Activated T-cell treated with anti-CD3 and anti-CD28 coated beads for 1 hour (primary cell): ENCODE measurements at regions not wholly inside any gene's neighbourhood (a gene's known extent, or its start where the extent isn't known, plus 50 kb on each side); places are given as distances from the start of the nearest gene placed in this dataset.
"Not testable (repeated sequence)": the region's sequence is repeated elsewhere in the genome, so short reads cannot be mapped to it uniquely, and the experiment has no call there.

ENCODE experiments used
- DNase-seq: peaks from one replicate; pipeline ENCODE4 v3.0.0-alpha.2; 2020; ENCODE audit warnings: low read depth

DNA sequence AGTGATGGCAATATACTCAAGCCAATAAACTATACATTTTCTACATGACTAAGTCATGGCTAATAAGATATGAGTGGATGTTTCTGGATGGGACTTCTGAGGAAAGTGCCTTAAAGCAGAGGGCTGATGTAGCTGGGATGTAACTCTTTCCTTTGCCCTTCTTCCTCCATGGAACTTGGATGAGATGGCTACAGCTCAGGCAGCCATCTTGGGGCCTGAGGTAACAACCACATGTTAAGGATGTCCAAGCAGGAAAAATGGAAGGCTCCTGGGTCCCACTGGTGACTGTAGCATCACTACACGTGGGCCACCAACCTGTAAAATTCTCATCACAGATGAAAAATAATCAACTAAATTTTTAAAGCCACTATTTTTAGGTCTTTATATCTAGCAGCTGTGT is 54.4 kb upstream of the GRIP1 start:
- no peak for DNase-seq

DNA sequence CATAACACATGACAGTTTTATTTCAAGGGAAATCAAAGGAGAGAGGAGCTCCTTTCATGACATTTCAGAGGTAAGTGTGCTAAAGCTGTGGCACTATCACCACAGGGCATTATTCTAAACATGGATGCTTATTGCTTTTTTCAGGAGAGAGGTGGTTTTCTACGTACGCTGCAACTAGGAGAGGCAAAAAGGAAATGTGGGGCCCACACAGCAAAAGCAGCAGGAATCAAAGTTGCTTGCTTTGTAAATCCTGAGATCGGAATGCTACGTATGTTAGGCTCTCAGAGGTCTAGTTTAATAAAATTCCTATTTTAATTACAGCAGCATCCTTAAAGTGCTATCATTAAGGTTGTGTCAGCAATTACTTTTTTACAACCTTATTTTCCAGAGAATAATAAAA is 55.0 kb upstream of the GRIP1 start:
- no peak for DNase-seq

DNA sequence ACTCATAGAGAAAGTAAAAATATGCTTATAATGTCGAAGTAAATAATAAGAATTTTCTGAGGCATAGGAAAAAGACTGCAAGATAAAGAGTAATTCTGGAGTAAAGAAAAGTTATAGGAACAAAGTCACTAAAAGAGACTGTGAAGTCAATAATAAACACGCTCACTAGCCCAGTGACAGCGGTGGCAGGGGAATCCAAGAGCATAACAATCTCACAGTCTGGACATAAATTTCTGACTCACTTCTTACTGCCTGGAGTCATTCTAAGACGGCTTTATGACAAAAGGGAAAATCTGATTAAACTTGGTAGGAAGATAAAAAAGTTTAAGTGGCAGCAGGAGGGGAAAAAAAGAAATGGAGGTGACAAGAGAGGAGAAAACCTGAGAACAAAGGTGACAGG is 56.4 kb upstream of the GRIP1 start:
- no peak for DNase-seq

DNA sequence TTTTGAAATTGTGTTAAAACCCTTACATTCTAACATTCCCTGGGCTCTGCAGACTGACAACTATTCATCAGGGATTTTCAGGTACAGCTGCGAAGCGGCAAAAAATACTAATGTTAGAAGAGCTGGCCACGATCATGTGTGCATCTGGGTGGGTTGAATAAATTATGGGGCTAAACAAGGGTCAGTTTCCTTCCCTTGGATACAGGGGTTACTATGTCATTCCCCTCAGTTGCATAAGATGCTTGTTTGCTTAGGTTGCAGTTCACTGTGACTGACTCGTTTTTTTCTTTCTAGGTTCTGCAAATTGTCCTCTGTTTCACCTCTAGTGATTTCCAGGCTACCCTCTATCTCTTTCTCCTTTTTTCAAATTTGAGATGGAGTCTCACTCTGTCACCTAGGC is 58.1 kb upstream of the GRIP1 start:
- no peak for DNase-seq

DNA sequence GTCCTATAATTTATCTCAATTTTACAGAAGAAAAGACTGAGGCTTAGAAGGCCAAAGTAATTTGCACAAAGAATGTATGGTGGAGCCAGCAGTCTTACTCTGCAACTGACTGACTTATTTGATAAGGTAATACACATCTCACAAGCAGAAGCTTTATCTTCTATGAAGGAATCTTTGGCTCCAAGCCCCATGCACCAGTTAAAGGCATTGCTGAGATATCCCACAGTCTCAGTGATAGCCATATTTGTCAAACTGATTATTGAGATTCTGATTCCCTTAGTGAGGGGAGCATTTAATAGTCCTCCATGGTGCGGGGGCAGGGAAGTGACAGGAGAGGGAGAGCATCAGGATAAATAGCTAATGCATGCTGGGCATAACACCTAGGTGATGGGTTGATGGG is 60.4 kb upstream of the GRIP1 start:
- DNase-seq: no peak

DNA sequence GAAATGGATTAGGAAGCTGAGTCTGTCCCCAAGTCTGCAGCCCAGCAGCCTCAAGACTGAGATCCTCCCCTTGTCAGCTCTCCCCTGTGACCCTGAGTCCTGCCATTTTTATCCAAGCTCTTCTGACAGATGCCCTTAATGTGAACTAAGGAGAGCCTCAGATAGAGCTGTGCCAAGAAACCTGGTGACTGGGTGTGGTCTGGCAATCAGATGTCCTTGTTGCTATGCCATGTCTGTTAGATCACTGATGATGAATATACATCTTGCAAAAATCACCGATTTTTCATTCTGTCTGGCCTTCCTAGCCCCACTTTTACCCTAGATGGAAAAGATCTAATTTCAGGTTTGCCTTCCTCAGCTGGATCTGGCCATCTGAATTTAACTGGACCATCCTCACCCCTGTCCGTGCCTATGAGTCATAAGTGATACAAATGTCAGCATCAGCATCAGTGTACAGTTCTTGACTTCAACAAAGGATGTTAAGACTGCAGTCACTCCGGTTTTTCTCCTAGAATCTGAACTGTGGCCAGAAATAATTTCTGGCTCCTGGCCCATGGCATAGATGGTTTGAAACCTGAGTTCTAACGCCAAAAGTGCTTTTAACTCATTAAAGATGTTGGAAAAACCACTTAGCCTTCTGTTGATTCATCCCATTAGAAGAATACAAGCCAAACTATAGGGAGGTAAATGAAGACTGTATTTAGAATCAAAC is 61.2 kb upstream of the GRIP1 start:
- no peak for DNase-seq

DNA sequence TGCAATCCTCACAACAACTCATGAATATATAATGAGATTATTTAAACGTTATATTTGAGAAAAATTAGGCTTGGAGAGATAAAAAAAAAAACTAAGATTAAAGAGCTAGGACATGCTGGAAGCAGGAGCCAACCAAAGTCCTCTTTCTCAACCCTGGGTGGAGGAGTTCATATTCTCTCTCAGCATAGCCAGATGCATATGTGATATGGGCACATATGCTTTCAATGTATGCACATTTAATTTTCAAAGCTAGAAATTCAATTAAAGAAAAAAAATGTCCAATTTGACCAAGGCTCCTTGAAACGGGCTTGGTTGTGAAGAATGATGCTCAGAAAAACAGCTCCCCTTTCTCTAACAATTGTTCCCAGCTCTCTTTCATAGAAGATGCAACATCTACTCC is 61.9 kb upstream of the GRIP1 start:
- DNase-seq: no peak

DNA sequence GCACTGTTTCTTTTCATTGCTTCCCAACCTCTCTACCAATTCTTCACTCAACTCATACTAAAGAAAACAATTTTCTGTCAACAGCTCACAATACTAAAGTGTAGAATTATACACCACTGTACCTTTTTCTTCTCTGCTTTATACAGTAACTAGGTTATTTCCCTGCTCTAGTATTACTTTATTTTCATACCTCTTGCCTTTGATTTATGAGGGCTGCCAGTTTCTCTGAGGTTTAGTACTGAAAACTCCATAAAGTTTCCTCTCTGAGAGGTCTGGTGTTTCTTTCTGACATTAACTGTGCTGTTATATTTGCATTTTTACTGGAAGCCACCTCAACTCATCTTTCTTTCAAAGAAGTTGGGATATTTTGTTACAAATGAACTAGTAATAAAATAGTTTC is 63.0 kb upstream of the GRIP1 start:
- no peak for DNase-seq

DNA sequence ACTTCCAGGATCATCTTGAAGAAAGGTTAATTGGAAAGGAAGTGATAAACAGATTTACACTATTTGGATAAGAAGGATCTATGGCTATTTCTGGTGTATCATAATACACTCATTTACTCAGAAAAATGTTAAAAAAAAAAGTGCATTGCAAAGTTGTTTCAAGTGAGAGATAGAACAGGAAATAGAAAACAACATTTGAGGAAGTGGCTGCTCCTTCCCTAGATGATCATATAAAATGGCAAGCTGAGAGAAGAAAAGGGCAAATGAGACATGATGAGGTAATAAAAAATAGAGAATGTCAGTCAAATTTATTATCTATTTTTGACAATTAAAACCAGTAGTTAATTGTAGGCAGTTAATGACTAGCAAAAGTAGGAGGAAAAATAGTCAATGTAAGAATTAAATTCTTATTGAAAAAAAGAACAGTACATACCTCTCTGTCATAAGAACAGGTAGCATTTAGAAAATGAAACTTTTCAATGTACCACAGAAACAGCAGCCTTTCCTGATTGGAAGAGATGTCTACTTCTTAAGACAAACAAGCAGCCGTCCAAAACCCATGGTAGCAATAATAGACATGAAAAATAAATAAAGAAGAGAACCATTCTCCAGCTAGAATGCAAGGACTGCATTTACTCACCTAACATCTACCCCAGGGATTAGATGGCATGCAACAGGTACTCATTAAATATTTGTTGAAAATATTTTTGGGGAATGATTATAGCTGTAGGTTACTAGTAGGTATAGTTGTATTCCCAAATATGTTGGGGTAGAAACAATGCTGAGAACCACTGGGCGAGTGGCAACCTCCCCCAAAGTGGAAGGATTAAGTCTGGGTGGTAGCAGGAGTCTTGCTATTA is 63.9 kb upstream of the GRIP1 start:
- DNase-seq: no peak

DNA sequence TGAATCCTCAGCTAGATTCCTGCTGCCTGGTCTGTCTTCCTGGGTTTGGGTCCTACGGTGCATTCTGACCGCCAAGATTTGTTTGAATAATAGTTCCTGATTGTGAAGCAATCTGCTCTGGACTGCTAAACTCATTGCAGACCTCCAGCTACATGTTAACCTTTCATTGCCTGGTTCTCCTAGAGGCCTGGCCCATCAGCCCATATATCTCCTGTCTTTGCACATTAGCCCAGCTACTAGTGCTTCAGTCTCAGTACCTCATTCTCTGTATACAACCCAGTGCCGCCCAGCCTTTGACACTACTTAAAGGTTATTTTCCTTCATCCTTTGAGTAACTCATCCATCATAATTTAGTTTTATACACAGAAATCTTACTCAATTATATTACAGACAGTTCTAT is 65.6 kb upstream of the GRIP1 start:
- DNase-seq: no peak

DNA sequence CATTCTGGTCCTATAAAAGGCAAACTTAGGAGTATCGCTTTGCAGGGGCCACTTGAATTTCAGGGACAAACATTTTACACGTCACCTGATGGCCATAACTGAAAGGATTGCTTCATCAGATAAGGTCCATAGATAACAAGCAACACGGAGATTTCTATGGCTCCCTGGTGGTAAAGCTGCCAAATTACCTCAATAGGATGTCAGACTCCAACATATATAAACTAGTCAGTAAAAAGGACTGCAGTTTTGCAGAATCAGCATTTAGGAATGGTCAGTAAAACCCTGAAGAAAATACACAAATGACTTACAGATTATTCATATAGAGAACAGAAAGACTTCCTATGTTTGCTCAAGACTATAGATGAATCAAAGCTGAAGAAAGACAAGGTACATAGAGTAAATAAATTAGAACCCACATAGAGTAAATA is 66.1 kb upstream of the GRIP1 start:
- no peak for DNase-seq

DNA sequence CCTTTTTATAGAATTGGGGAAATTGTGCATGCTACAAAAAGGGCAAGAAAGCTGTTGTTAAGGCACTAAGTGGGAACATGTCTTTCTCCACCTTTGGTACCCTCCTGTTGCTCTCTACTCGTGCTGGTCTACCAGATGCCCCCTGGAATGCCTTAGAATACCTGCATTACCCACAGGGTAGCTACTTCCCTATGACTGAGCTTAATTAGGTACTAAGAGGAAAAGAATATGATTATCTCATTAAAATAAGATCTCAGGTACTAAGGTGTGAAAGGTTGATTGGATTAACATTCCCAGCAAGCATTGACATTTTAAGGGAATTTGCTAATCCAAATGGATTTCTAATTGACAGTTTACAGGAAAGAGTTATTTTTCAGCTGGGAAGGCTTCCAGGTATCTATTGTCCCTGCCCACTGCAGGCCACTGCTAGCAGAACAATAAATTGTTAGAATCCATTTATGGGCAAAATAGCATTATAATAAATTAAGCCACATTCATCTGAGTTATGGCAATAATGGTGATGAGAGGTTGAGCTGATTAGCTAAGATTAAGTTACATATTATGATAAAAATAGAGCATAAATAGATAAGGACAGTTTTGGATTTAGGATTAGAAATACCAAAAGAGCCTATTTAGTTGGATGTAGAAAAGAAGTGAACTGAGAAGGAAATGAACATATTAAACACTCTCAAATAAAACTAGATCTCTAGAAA is 67.8 kb upstream of the GRIP1 start:
- no peak for DNase-seq

DNA sequence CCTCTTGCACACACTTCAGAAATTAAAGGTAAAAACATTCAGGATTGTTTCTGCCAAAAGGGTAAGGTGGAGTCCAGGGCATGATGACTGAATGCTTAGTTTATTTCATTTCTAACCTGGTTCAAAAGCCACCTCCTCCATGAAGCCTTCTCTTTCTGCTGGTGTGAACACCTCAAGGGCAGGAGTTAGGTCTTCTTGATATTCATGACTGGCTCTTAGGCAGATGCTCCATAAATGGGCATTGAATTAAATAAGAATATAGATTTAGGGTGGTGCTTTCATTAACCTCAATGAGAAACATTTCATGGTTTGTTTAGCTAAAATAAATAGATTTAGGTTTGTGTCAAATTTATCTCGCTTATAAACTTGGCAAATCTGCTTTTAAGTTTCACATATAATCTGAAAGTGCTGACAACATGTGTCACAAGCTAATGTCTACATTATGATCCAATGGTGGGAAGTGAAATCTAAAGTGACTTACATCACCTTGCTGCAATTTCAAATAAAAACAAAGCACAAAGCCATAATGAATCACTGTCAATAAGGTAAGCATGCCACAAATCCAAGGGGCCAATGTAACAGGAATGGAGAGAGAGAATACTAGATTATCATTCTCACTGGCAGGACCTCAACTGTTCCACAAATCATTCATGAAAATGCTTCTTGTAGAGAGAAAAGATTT is 72.7 kb upstream of the GRIP1 start:
- DNase-seq: no peak

DNA sequence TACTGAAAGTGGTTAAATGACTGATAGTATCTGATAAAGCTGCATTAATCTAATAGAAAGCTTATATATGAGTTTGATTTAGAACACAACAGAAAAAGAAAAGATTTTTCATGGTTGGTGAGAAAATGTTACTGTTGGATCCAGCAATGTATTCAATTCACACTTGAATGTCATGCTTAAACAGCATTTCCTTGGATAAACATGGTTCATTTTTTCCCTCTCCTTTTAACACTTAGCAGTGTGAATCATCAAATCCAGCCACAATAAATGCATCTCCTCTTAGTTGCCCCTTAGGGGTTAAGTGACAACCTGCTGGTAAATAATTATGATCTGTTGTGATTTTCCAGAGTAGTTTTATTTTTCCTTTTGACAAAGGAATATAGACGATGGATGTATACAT is 74.9 kb upstream of the GRIP1 start:
- no peak for DNase-seq

DNA sequence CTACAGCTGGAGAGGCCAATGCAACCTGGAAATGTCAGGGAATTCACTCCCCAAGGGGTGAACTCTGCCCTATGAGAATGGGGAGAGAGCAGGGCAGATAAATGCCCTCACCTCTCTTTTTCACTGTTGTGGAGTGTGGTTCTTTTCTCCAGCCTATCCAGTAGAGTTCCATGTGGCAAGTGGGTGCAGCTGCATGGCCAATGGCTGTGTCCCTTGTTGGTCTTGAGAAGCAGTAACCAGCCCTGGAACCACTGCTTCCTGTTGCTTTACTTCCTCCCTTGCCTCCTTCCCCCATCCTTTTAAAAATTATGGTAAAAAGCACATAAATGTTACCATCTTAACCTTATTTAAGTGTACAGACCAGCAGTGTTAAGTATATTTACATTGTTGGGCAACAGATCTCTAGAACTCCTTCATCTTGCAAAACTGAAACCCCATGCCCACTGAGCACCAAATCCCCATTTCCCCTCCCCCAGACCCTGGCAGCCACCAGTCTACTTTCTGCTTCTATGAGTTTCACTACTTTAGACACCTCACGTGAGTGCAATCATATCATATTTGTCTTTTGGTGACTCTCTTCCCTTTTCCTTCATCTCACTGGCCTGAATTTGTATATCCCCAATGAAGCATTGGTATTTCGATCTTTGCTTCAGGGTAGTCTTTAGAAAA is 77.0 kb upstream of the GRIP1 start:
- DNase-seq: no peak

DNA sequence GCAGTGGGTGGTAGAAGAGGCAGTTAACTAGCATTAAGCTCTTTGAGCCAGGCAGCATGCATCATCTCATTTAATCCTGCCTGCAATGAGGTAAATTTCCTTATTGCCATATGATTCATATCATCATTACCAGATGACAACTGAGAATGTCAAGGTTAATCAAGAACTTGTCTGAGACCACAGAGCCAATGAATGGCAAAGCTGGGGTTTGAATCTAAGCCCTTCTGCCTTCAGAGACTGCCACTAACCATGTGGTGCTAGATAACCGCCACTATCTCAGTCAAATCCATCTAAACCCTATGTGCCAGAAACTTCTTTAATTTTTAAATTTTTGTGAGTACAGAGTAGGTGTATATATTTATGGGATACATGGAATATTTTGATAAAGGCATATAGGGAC is 77.8 kb upstream of the GRIP1 start:
- no peak for DNase-seq

DNA sequence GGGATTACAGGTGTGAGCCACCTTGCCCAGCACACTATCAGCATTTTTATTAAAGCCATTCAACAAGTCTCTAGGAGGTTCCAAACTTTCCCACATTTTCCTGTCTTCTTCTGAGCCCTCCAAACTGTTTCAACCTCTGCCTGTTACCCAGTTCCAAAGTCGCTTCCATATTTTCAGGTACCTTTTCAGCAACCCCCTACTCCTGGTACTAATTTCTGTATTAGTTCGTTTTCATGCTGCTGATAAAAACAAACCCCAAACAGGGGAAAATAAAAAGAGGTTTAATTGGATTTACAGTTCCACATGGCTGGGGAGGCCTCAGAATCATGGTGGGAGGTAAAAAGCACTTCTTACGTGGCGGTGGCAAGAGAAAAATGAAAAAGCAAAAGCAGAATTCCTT is 81.2 kb upstream of the GRIP1 start:
- DNase-seq: not testable (repeated sequence)

DNA sequence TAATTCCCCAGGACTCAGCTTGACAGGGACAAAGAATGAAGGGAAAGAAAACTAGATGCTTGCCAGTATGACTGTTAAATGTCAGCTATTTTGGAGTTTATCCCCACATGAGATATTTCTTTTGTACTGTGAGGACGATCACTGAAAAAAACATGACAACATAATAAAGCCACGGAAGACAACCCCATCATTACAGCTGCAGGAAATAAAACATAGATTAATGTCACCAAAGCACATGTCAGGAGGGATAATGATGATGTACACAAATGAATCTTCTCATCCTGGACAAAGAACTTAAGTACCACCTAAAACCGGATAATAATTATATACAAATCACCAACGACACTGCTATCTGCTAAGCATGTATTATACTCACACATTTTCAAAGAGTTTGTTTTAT is 84.6 kb upstream of the GRIP1 start:
- no peak for DNase-seq

DNA sequence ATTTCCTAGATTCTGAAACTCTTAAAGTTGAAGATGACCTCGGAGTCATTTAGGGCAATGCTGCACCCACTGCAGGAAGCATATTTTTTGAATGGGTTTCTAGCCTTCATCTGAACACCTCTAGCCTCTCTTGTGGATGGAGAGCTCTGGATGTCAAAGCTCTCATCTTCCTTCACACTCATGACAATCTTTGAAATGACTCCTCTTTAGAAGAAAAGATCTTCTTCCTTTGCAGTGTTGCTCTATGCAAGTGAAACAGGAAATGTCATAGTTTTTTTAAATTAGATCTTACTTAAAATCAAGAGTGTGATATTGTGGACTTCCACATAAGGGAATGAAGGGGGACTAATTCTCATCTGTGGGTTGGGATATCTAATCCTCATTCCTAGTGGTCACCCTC is 86.3 kb upstream of the GRIP1 start:
- no peak for DNase-seq

DNA sequence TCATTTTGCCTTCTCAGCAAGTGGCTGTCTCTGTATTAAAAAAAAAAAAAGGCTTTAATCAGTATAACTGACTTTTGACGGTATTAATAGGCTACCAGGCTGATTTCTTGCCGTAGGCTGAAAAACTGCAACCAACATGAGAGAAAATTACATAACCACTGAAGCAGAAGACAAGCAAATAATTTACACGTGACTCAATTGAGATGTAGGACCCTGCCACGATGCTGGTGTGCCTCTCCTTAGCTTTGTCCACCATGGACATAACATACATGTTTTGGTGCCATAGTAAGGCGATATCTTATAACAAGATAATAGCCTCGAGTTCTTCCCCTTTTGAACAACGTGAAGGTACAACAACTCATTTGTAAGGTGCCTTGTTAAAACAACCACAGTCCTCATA is 88.7 kb upstream of the GRIP1 start:
- DNase-seq: no peak

DNA sequence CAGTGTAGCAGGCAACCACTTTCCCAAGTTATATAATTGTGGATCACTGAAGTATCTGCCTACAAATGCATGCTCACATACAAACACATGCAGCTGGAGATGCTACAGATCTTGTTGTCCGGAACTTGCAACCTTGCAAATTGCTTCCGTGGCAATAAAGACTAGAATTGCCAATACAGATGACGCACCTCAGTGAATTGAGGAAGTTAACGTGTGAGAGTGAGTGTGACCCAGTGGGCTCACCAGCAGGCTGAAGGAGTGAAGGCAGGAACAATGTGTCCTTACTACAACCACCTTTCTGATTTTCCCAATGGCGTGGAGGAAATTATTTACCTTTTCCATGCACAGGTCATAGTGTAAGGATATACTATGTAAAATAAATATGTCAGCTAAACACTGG is 89.4 kb upstream of the GRIP1 start:
- no peak for DNase-seq

DNA sequence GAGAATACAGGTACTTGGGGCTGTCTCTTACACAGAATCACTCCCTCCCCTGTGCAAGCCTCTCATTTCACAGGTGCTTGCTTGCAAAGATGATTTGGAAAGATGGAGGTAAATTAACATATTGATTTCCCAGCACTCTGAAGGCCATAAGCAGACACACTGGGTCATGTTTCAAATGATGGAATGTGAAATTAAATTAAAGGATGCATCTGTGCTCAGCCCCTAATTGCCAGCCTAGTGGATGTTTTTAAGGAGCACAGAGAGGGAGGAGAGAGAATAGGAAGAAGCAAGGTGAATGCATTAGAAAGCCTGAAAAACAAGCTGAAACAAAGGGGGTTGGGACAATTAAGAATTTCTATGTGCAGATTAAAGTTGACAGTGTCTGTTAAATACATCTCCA is 96.1 kb upstream of the GRIP1 start:
- DNase-seq: no peak
